CD14-positive monocyte (primary cell): ENCODE measurements at regions not wholly inside any gene's neighbourhood (a gene's known extent, or its start where the extent isn't known, plus 50 kb on each side); places are given as distances from the start of the nearest gene placed in this dataset.

Experiments used
- DNase-seq, 3 donors: peaks; one replicate each; pipeline ENCODE4 v3.0.0-alpha.2; 2011 to 2022
- H2AFZ ChIP-seq: 2 replicates; pipeline ENCODE4 v1.6.0; 2012; ENCODE audit warnings: mild to moderate bottlenecking, low read depth, low read length, inconsistent platforms; ENCODE audit not compliant: insufficient read depth, poor library complexity, severe bottlenecking
- H3K27ac ChIP-seq, 2 donors: 1 replicate in 1 of 2; 2 replicates in 1 of 2; pipeline ENCODE4 v1.5.1; 2012 to 2013; ENCODE audit warnings: low read length in 2 of 2, control low read depth in 1 of 2, inconsistent platforms in 1 of 2, low read depth in 1 of 2, mild to moderate bottlenecking in 1 of 2
- H3K27me3 ChIP-seq, 2 donors: one replicate each; pipeline versions ENCODE4 v1.6.0 to v1.6.1; 2011 to 2013; ENCODE audit warnings: low read length in 2 of 2; ENCODE audit not compliant: control insufficient read depth in 2 of 2, insufficient read depth in 2 of 2
- H3K36me3 ChIP-seq, 2 donors: replicated peaks in 1 of 2; 1 replicate in 1 of 2; 2 replicates in 1 of 2; pipeline versions ENCODE4 v1.5.1 to v1.6.1; 2012 to 2013; ENCODE audit warnings: low read length in 2 of 2, control low read depth in 1 of 2, inconsistent platforms in 1 of 2, mild to moderate bottlenecking in 1 of 2; ENCODE audit not compliant: insufficient read depth in 2 of 2, control insufficient read depth in 1 of 2
- H3K4me1 ChIP-seq, 2 donors: 1 replicate in 1 of 2; 2 replicates in 1 of 2; pipeline versions ENCODE4 v1.5.1 to v1.6.1; 2012 to 2013; ENCODE audit warnings: low read length in 2 of 2, control low read depth in 1 of 2, inconsistent platforms in 1 of 2, mild to moderate bottlenecking in 1 of 2, moderate library complexity in 1 of 2; ENCODE audit not compliant: insufficient read depth in 2 of 2, control insufficient read depth in 1 of 2
- H3K4me2 ChIP-seq: replicated peaks from 2 replicates; pipeline ENCODE3; 2012; ENCODE audit warnings: low read length, moderate library complexity, mild to moderate bottlenecking; ENCODE audit not compliant: poor library complexity, severe bottlenecking; ENCODE audit errors: extremely low read depth
- H3K4me3 ChIP-seq, 3 experiments: fragments of 200-600 bp in 1 of 3; sonication (generic) in 1 of 3; replicated peaks in 1 of 3; 1 replicate in 2 of 3; 2 replicates in 1 of 3; pipeline ENCODE4 v1.5.1; 2011 to 2013; ENCODE audit warnings: low read length in 3 of 3, mild to moderate bottlenecking in 3 of 3, control low read depth in 2 of 3, low read depth in 2 of 3, inconsistent platforms in 1 of 3, moderate library complexity in 1 of 3
- H3K79me2 ChIP-seq: 2 replicates; pipeline ENCODE4 v1.6.0; 2012; ENCODE audit warnings: mild to moderate bottlenecking, control low read depth, inconsistent platforms, low read length, moderate library complexity; ENCODE audit not compliant: insufficient read depth
- H3K9ac ChIP-seq: 2 replicates; pipeline ENCODE4 v1.6.0; 2017; ENCODE audit warnings: low read length, mild to moderate bottlenecking; ENCODE audit not compliant: insufficient read depth, poor library complexity, severe bottlenecking
- H3K9me3 ChIP-seq, 2 donors: replicated peaks in 1 of 2; 1 replicate in 1 of 2; 2 replicates in 1 of 2; pipeline versions ENCODE4 v1.5.1 to v1.6.1; 2012 to 2013; ENCODE audit warnings: low read length in 2 of 2, control low read depth in 1 of 2; ENCODE audit not compliant: control insufficient read depth in 1 of 2, insufficient read depth in 1 of 2
- H4K20me1 ChIP-seq: 2 replicates; pipeline ENCODE4 v1.6.0; 2012; ENCODE audit warnings: mild to moderate bottlenecking, low read length, control low read depth, moderate library complexity; ENCODE audit not compliant: insufficient read depth
- H3K27ac Mint-ChIP-seq, 7 donors: one replicate each; pipeline ENCODE4 v1.8.0; 2020; ENCODE audit warnings: mild to moderate bottlenecking in 7 of 7, mixed read lengths in 7 of 7, moderate library complexity in 6 of 7, inconsistent platforms in 2 of 7
- H3K27me3 Mint-ChIP-seq, 3 donors: one replicate each; pipeline ENCODE4 v1.8.0; 2021 to 2022; ENCODE audit warnings: low read depth in 3 of 3, mild to moderate bottlenecking in 3 of 3, mixed read lengths in 3 of 3, moderate library complexity in 3 of 3, inconsistent platforms in 1 of 3
- H3K36me3 Mint-ChIP-seq, 2 donors: one replicate each; pipeline ENCODE4 v1.8.0; 2020; ENCODE audit warnings: mixed read lengths in 2 of 2, inconsistent platforms in 1 of 2, mild to moderate bottlenecking in 1 of 2
- H3K4me1 Mint-ChIP-seq: one replicate; pipeline ENCODE4 v1.8.0; 2020; ENCODE audit warnings: mild to moderate bottlenecking, mixed read lengths
- H3K4me3 Mint-ChIP-seq, 2 donors: one replicate each; pipeline ENCODE4 v1.8.0; 2020; ENCODE audit warnings: mild to moderate bottlenecking in 2 of 2, mixed read lengths in 2 of 2, moderate library complexity in 1 of 2
- H3K9me3 Mint-ChIP-seq, 7 donors: one replicate each; pipeline ENCODE4 v1.8.0; 2020 to 2022; ENCODE audit warnings: mixed read lengths in 7 of 7, mild to moderate bottlenecking in 6 of 7, moderate library complexity in 6 of 7, inconsistent platforms in 2 of 7
- WGBS: methylation state at CpG from one replicate; pipeline ENCODE4 v1.1.5; 2013; ENCODE audit warnings: missing lambda C conversion rate; ENCODE audit not compliant: insufficient coverage; 5-methylcytosine and 5-hydroxymethylcytosine counted together
- intact Hi-C, 2 donors: fragments of 100-400 bp; cut with micrococcal nuclease; formaldehyde crosslinking; loops; one replicate each; pipeline versions ENCODE4 v1.15.0 to v1.15.1; 2023
- TF ChIP-seq, protein P1 (sequence below): fragments of 200-600 bp; IDR thresholded peaks from one replicate; pipeline ENCODE4 v1.8.0; 2022; ENCODE audit warnings: antibody characterized with exemption, mild to moderate bottlenecking

- peaks cover 5% of the 10 kb centered on the region for H3K4me1 Mint-ChIP-seq
- intact Hi-C loops, result no loop called here
Measured at GRCh38 chr15:47511261-47511660, 206.0 kb upstream of the SEMA6D start.

GRCh38 chr15:47513471-47513870 is 203.8 kb upstream of the SEMA6D start:
- H3K4me1 Mint-ChIP-seq, result peaks cover 8% of the 10 kb centered on the region
- peaks cover 0 to 2% of the 10 kb centered on the region in 2 donors for H3K36me3 Mint-ChIP-seq
- H3K9me3 ChIP-seq, result no peaks in the 10 kb centered on the region
- no peaks in the 10 kb centered on the region for H4K20me1 ChIP-seq
- intact Hi-C loops, result no loop called here
- no CpG with 5 or more reads among the region's 5 CpGs for WGBS
- peaks cover 0 to 10% (median 0%) of the 10 kb centered on the region in 7 donors for H3K9me3 Mint-ChIP-seq
- peaks cover 6 to 10% of the 10 kb centered on the region in 2 donors for H3K4me1 ChIP-seq
- no peak overlapping the region for H3K27ac ChIP-seq
- H3K4me3 Mint-ChIP-seq, result no peak overlapping the region
- no peak overlapping the region for H3K27ac Mint-ChIP-seq
- H3K4me3 ChIP-seq, result no peak overlapping the region
- H2AFZ ChIP-seq, result no peak overlapping the region
- H3K36me3 ChIP-seq, result no peaks in the 10 kb centered on the region
- TF ChIP-seq, protein P1, sequence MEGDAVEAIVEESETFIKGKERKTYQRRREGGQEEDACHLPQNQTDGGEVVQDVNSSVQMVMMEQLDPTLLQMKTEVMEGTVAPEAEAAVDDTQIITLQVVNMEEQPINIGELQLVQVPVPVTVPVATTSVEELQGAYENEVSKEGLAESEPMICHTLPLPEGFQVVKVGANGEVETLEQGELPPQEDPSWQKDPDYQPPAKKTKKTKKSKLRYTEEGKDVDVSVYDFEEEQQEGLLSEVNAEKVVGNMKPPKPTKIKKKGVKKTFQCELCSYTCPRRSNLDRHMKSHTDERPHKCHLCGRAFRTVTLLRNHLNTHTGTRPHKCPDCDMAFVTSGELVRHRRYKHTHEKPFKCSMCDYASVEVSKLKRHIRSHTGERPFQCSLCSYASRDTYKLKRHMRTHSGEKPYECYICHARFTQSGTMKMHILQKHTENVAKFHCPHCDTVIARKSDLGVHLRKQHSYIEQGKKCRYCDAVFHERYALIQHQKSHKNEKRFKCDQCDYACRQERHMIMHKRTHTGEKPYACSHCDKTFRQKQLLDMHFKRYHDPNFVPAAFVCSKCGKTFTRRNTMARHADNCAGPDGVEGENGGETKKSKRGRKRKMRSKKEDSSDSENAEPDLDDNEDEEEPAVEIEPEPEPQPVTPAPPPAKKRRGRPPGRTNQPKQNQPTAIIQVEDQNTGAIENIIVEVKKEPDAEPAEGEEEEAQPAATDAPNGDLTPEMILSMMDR, result no peak
- H3K27me3 Mint-ChIP-seq, result peaks cover 12 to 50% (median 17%) of the 10 kb centered on the region in 3 donors
- no peaks in the 10 kb centered on the region for H3K79me2 ChIP-seq
- peaks cover 100% of the 10 kb centered on the region in 2 donors for H3K27me3 ChIP-seq
- no peak for DNase-seq
- H3K9ac ChIP-seq, result no peak overlapping the region
- H3K4me2 ChIP-seq, result no peak overlapping the region

More at GRCh38 chr15:47511261-47511660, 206.0 kb upstream of the SEMA6D start:
- Histone ChIP-seq H3K36me3 (no peaks in the 10 kb centered on the region), H3K9ac (no peak overlapping the region), H3K27ac (no peak overlapping the region), H2AFZ (no peak overlapping the region), H3K27me3 (peaks cover 94 to 97% of the 10 kb centered on the region in 2 donors), H3K9me3 (no peaks in the 10 kb centered on the region), H3K79me2 (no peaks in the 10 kb centered on the region), H4K20me1 (no peaks in the 10 kb centered on the region), H3K4me1 (peaks cover 3 to 6% of the 10 kb centered on the region in 2 donors), H3K4me2 (no peak overlapping the region), H3K4me3 (no peak overlapping the region)
- H3K27ac Mint-ChIP-seq, result no peak overlapping the region
- H3K36me3 Mint-ChIP-seq, result peaks cover 0 to 2% of the 10 kb centered on the region in 2 donors
- peaks cover 0 to 10% (median 3%) of the 10 kb centered on the region in 7 donors for H3K9me3 Mint-ChIP-seq
- H3K27me3 Mint-ChIP-seq, result peaks cover 13 to 46% (median 30%) of the 10 kb centered on the region in 3 donors
- 75% methylated on average over 1 of the region's 1 CpG for WGBS
- DNase-seq, result no peak
- TF ChIP-seq, protein P1, result no peak
- H3K4me3 Mint-ChIP-seq, result peak overlapping the region in 1 of 2 donors; percentile 74
